CD4-positive, alpha-beta T cell (primary cell): ENCODE measurements at regions not wholly inside any gene's neighbourhood (a gene's known extent, or its start where the extent isn't known, plus 50 kb on each side); places are given as distances from the start of the nearest gene placed in this dataset.

Experiments used
- ATAC-seq: fragments of 200-7000 bp; cut with Tn5 transposase; one replicate; pipeline ENCODE4 v1.10.0; 2022; ENCODE audit warnings: mild to moderate bottlenecking; ENCODE audit not compliant: poor library complexity
- CTCF ChIA-PET: fragments of 350-600 bp; sonication (Branson Sonifier 250); formaldehyde crosslinking; loops from one replicate; lab custom pipeline; 2021; ENCODE audit warnings: antibody characterized with exemption, inconsistent platforms; lab: Charles Lee
- POLR2A ChIA-PET: fragments of 350-600 bp; sonication (Branson Sonifier 250); formaldehyde crosslinking; loops from one replicate; lab custom pipeline; 2021; ENCODE audit warnings: antibody characterized with exemption, inconsistent platforms; lab: Charles Lee
- DNase-seq, 14 experiments: peaks; one replicate each; pipeline ENCODE4 v3.0.0-alpha.2; 2013 to 2020; ENCODE audit warnings: mixed read lengths in 2 of 14
- H3K27ac ChIP-seq, 2 donors: one replicate each; pipeline versions ENCODE4 v1.5.1 to v1.7.0; 2013; ENCODE audit warnings: low read length in 2 of 2, low read depth in 1 of 2, mild to moderate bottlenecking in 1 of 2
- H3K27me3 ChIP-seq, 2 experiments: 1 replicate in 1 of 2; 2 replicates in 1 of 2; pipeline versions ENCODE4 v1.6.1 to v1.7.0; 2013; ENCODE audit warnings: low read length in 2 of 2, control low read depth in 1 of 2, mild to moderate bottlenecking in 1 of 2, moderate library complexity in 1 of 2; ENCODE audit not compliant: insufficient read depth in 2 of 2, control insufficient read depth in 1 of 2
- H3K36me3 ChIP-seq: one replicate; pipeline ENCODE4 v1.6.1; 2013; ENCODE audit warnings: low read length, control low read depth; ENCODE audit not compliant: insufficient read depth
- H3K4me1 ChIP-seq: one replicate; pipeline ENCODE4 v1.6.1; 2013; ENCODE audit warnings: low read length, control low read depth; ENCODE audit not compliant: insufficient read depth
- H3K4me3 ChIP-seq: one replicate; pipeline ENCODE4 v1.5.1; 2013; ENCODE audit warnings: mild to moderate bottlenecking, low read length, moderate library complexity
- H3K9me3 ChIP-seq, 2 experiments: 1 replicate in 1 of 2; 2 replicates in 1 of 2; pipeline versions ENCODE4 v1.6.1 to v1.7.0; 2013; ENCODE audit warnings: low read length in 2 of 2, mild to moderate bottlenecking in 2 of 2, control low read depth in 1 of 2, moderate library complexity in 1 of 2; ENCODE audit not compliant: control insufficient read depth in 1 of 2, insufficient read depth in 1 of 2
- H3K27ac Mint-ChIP-seq: one replicate; pipeline ENCODE4 v1.8.0; 2020; ENCODE audit warnings: mixed read lengths
- H3K27me3 Mint-ChIP-seq: one replicate; pipeline ENCODE4 v1.8.0; 2021; ENCODE audit warnings: mixed read lengths
- H3K36me3 Mint-ChIP-seq: one replicate; pipeline ENCODE4 v1.8.0; 2021; ENCODE audit warnings: low read depth, mixed read lengths
- H3K4me1 Mint-ChIP-seq: one replicate; pipeline ENCODE4 v1.8.0; 2021; ENCODE audit warnings: low read depth, mixed read lengths
- H3K4me3 Mint-ChIP-seq: one replicate; pipeline ENCODE4 v1.8.0; 2020; ENCODE audit warnings: mild to moderate bottlenecking, mixed read lengths
- H3K9me3 Mint-ChIP-seq: one replicate; pipeline ENCODE4 v1.8.0; 2020; ENCODE audit warnings: mixed read lengths
- CTCF ChIP-seq: fragments of 200-600 bp; IDR thresholded peaks from one replicate; pipeline ENCODE4 v1.8.0; 2022; ENCODE audit warnings: antibody characterized with exemption, mild to moderate bottlenecking
- intact Hi-C, 2 experiments: fragments of 100-400 bp; cut with DNase I in 1 of 2; cut with micrococcal nuclease in 1 of 2; formaldehyde crosslinking; loops; one replicate each; pipeline versions ENCODE4 v1.15.1 to v1.9.0; 2023 to 2025; cut with DNase I, micrococcal nuclease

- Mint-ChIP-seq H3K4me3 (no peak overlapping the region), H3K36me3 (no peaks in the 10 kb centered on the region), H3K27me3 (no peaks in the 10 kb centered on the region), H3K9me3 (peaks cover 3% of the 10 kb centered on the region), H3K27ac (no peak overlapping the region), H3K4me1 (no peaks in the 10 kb centered on the region)
- TF ChIP-seq CTCF: no peak
- Histone ChIP-seq H3K27me3 (no peaks in the 10 kb centered on the region), H3K4me3 (no peak overlapping the region), H3K36me3 (no peaks in the 10 kb centered on the region), H3K4me1 (no peaks in the 10 kb centered on the region), H3K9me3 (peaks cover 0 to 3% of the 10 kb centered on the region in 2 experiments), H3K27ac (no peak overlapping the region)
- CTCF ChIA-PET: no interaction called here
- DNase-seq (no peak), ATAC-seq (no peak)
- POLR2A ChIA-PET: no interaction called here
- intact Hi-C loops: no loop called here
Observed at GRCh38 chr3:877001-877400, 215.8 kb upstream of the CNTN6 start.

GRCh38 chr3:878746-879145 lies 214.1 kb upstream of the CNTN6 start:
- CTCF ChIA-PET: no interaction called here
- no peaks in the 10 kb centered on the region for H3K9me3 Mint-ChIP-seq
- intact Hi-C loops: no loop called here

GRCh38 chr3:880371-880770 lies 212.5 kb upstream of the CNTN6 start:
- no peak for TF ChIP-seq CTCF
- Histone ChIP-seq H3K9me3 (no peaks in the 10 kb centered on the region), H3K4me1 (no peaks in the 10 kb centered on the region), H3K27ac (no peak overlapping the region), H3K4me3 (no peak overlapping the region), H3K27me3 (no peaks in the 10 kb centered on the region), H3K36me3 (no peaks in the 10 kb centered on the region)
- ChIA-PET CTCF (no interaction called here), POLR2A (no interaction called here)
- H3K36me3 Mint-ChIP-seq: no peaks in the 10 kb centered on the region
- ATAC-seq (no peak), DNase-seq (no peak)
- no peak overlapping the region for H3K4me3 Mint-ChIP-seq
- H3K4me1 Mint-ChIP-seq: no peaks in the 10 kb centered on the region
- H3K27ac Mint-ChIP-seq: no peak overlapping the region
- H3K27me3 Mint-ChIP-seq: no peaks in the 10 kb centered on the region
- intact Hi-C loops: no loop called here
- H3K9me3 Mint-ChIP-seq: peaks cover 2% of the 10 kb centered on the region

More at GRCh38 chr3:878746-879145, 214.1 kb upstream of the CNTN6 start:
- H3K4me3 Mint-ChIP-seq: no peak overlapping the region
- Histone ChIP-seq H3K27ac (no peak overlapping the region), H3K4me3 (no peak overlapping the region), H3K9me3 (peaks cover 0 to 3% of the 10 kb centered on the region in 2 experiments), H3K36me3 (no peaks in the 10 kb centered on the region), H3K27me3 (no peaks in the 10 kb centered on the region), H3K4me1 (no peaks in the 10 kb centered on the region)
- POLR2A ChIA-PET: no interaction called here
- H3K4me1 Mint-ChIP-seq: no peaks in the 10 kb centered on the region
- DNase-seq (no peak), ATAC-seq (no peak)
- no peaks in the 10 kb centered on the region for H3K36me3 Mint-ChIP-seq
- no peak overlapping the region for H3K27ac Mint-ChIP-seq
- H3K27me3 Mint-ChIP-seq: no peaks in the 10 kb centered on the region
- TF ChIP-seq CTCF: no peak
